Gastroesophageal sphincter (tissue), 4 donors: ENCODE measurements at regions not wholly inside any gene's neighbourhood (a gene's known extent, or its start where the extent isn't known, plus 50 kb on each side); places are given as distances from the start of the nearest gene placed in this dataset.

Experiments used
- ATAC-seq: fragments of 150-250 bp; one replicate; pipeline ENCODE4 v1.9.1; 2016; ENCODE audit warnings: mild to moderate bottlenecking, moderate library complexity
- H3K27ac ChIP-seq, 4 donors: fragments of 200-600 bp; sonication (generic) in 3 of 4; 1 replicate in 3 of 4; 2 replicates in 1 of 4; pipeline ENCODE4 v1.5.1; 2016 to 2019
- H3K27me3 ChIP-seq: fragments of 200-600 bp; sonication (generic); one replicate; pipeline ENCODE4 v1.5.1; 2019
- H3K36me3 ChIP-seq, 2 donors: fragments of 200-600 bp; sonication (generic); one replicate each; pipeline ENCODE4 v1.5.1; 2019; ENCODE audit warnings: control low read depth in 1 of 2
- H3K4me1 ChIP-seq, 3 donors: fragments of 200-600 bp; sonication (generic); 1 replicate in 2 of 3; 2 replicates in 1 of 3; pipeline ENCODE4 v1.5.1; 2016 to 2019; ENCODE audit warnings: control low read depth in 2 of 3
- H3K4me3 ChIP-seq, 2 donors: fragments of 200-600 bp; sonication (generic); one replicate each; pipeline ENCODE4 v1.5.1; 2019; ENCODE audit warnings: mild to moderate bottlenecking in 1 of 2, moderate library complexity in 1 of 2
- H3K9me3 ChIP-seq, 3 donors: fragments of 200-600 bp; sonication (generic); one replicate each; pipeline ENCODE4 v1.5.1; 2017 to 2019; ENCODE audit warnings: control low read depth in 2 of 3
- EP300 ChIP-seq: sonication (generic); formaldehyde crosslinking; IDR thresholded peaks from one replicate; pipeline ENCODE4 v1.6.1; 2017; ENCODE audit warnings: antibody characterized with exemption, mild to moderate bottlenecking
- POLR2A ChIP-seq, 2 donors: fragments of 450-650 bp; IDR thresholded peaks; one replicate each; pipeline ENCODE4 v1.6.1; 2017; ENCODE audit warnings: antibody characterized with exemption in 2 of 2, mild to moderate bottlenecking in 2 of 2, moderate library complexity in 1 of 2
- POLR2AphosphoS5 ChIP-seq: sonication (generic); formaldehyde crosslinking; IDR thresholded peaks from one replicate; pipeline ENCODE4 v1.6.1; 2017; ENCODE audit warnings: antibody characterized with exemption
- WGBS, 2 donors: methylation state at CpG; one replicate each; pipeline ENCODE4 v1.1.5; 2018; ENCODE audit warnings: low coverage in 1 of 2; 5-methylcytosine and 5-hydroxymethylcytosine counted together
- TF ChIP-seq, protein P1 (sequence below), 4 experiments: fragments of 200-600 bp in 2 of 4; fragments of 450-650 bp in 2 of 4; sonication (generic) in 1 of 4; IDR thresholded peaks; one replicate each; pipeline ENCODE4 v1.5.1; 2017 to 2019; ENCODE audit warnings: antibody characterized with exemption in 4 of 4, mild to moderate bottlenecking in 2 of 4, moderate library complexity in 2 of 4

DNA sequence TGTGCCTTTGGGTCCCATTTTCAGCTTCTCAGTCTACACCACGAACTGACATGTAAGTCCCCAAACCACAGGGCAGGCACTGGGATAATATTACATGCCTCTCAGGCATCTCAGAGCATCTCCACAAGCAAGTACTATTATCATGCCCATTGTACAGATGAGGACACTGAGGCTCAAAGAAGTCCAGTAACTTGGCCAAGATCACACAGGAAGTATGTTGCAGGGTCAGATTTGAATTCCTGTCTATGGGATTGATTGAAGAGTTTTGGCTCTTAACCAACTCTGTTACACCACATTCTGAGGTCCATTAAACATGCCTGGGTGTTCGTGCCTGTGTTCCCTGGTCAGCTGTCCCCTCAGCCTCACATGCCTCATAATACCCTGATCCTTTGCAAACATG is 319.8 kb downstream of the FOXO1 start:
- no peak for ATAC-seq
- H3K4me1 ChIP-seq = peaks cover 2 to 68% (median 5%) of the 10 kb centered on the region in 3 donors
- TF ChIP-seq POLR2AphosphoS5 (no peak), EP300 (no peak), POLR2A (IDR thresholded peaks at IDR 0.05) (no peak)
- TF ChIP-seq, protein P1, sequence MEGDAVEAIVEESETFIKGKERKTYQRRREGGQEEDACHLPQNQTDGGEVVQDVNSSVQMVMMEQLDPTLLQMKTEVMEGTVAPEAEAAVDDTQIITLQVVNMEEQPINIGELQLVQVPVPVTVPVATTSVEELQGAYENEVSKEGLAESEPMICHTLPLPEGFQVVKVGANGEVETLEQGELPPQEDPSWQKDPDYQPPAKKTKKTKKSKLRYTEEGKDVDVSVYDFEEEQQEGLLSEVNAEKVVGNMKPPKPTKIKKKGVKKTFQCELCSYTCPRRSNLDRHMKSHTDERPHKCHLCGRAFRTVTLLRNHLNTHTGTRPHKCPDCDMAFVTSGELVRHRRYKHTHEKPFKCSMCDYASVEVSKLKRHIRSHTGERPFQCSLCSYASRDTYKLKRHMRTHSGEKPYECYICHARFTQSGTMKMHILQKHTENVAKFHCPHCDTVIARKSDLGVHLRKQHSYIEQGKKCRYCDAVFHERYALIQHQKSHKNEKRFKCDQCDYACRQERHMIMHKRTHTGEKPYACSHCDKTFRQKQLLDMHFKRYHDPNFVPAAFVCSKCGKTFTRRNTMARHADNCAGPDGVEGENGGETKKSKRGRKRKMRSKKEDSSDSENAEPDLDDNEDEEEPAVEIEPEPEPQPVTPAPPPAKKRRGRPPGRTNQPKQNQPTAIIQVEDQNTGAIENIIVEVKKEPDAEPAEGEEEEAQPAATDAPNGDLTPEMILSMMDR (IDR thresholded peaks at IDR 0.05) = no peak
- no peak overlapping the region for H3K4me3 ChIP-seq
- H3K27me3 ChIP-seq = no peaks in the 10 kb centered on the region
- peak overlapping the region in 3 of 4 donors; percentile 19 to 28 (median 24) for H3K27ac ChIP-seq
- H3K36me3 ChIP-seq = no peaks in the 10 kb centered on the region
- WGBS, 2 donors = 93 to 94% methylated on average over 2 of the region's 2 CpGs
- no peaks in the 10 kb centered on the region for H3K9me3 ChIP-seq

DNA sequence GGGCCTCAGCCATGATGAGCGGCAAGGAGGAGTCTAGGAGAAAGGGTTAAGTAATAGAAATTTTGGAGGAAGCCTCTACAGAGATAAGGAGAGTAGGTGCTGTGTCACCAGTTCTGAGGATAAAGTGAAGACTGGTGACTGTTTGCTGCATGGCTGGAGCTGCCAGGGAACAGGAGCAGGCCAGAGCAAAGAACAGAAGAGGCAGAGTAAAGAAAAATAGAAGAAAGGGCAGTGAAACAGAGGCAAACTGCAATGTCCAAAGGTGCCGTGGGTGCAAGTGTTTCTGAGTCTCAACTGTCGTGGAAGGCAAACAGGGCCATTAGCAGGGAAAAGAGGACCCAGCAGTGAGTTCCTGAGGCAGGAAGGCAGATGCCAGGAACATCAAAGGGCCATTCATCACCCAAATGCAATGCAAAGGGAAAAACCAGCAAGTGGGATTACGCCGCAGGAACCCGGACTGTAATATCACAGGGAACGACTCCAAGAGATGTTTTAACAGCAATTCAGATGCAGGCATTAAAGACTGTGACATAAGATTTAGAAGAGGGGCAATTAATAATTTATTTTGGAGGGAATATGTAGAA is 318.3 kb downstream of the FOXO1 start:
- TF ChIP-seq POLR2A (IDR thresholded peaks at IDR 0.05) (no peak), EP300 (no peak), POLR2AphosphoS5 (no peak)
- TF ChIP-seq, protein P1 (IDR thresholded peaks at IDR 0.05) = no peak
- WGBS, 2 donors = 45 to 63% methylated on average over 5 to 7 of the region's 7 CpGs
- H3K27ac ChIP-seq = peak overlapping the region in 2 of 4 donors; percentile 44 to 46
- H3K9me3 ChIP-seq = no peaks in the 10 kb centered on the region
- no peak overlapping the region for H3K4me3 ChIP-seq
- H3K27me3 ChIP-seq = no peaks in the 10 kb centered on the region
- H3K36me3 ChIP-seq = no peaks in the 10 kb centered on the region
- peaks cover 4 to 75% (median 19%) of the 10 kb centered on the region in 3 donors for H3K4me1 ChIP-seq
- ATAC-seq = no peak

DNA sequence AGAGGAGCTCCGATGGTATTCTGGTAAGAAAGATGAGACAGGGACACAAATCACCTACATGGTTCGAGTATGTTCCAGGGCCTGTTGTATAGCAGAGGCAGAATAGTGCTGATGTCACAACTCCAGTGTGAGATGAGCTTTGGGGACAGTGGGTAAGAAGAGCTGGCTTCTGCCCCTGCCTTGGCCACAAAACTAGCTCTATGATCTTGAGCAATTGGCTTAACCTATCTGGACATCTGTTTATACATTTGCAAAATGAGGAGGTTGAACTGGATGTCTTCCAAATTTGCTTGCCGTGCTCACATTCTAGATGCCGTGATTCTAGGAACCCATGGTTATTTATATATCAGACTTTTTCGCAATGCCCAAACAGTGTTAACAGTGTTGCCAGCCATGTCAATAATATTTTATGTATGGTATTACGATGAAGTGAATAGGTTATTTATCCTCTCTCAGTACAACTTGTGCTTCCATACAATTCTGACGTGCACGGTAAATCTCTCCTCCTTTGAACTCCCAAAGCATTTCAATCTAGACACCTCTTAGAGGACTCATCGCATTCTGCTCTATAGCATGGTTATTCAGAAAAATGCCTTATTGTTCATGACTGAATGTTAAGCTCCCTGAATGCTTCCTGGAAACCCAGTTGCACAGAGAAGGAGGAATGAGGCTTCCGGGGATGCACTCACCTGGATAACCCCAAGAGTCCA is 316.0 kb downstream of the FOXO1 start:
- Histone ChIP-seq H3K9me3 (no peaks in the 10 kb centered on the region), H3K27me3 (no peaks in the 10 kb centered on the region), H3K36me3 (no peaks in the 10 kb centered on the region), H3K4me3 (no peak overlapping the region), H3K27ac (peak overlapping the region in 3 of 4 donors; percentile 33 to 87 (median 60)), H3K4me1 (peaks cover 4 to 61% (median 23%) of the 10 kb centered on the region in 3 donors)
- ATAC-seq = no peak
- TF ChIP-seq, protein P1 (IDR thresholded peaks at IDR 0.05) = no peak
- TF ChIP-seq EP300 = no peak
- TF ChIP-seq POLR2AphosphoS5 = peak; percentile 75
- no peak for TF ChIP-seq POLR2A (IDR thresholded peaks at IDR 0.05)
- whole genome bisulfite sequencing, 2 donors = 60 to 76% methylated on average over 7 to 10 of the region's 10 CpGs

DNA sequence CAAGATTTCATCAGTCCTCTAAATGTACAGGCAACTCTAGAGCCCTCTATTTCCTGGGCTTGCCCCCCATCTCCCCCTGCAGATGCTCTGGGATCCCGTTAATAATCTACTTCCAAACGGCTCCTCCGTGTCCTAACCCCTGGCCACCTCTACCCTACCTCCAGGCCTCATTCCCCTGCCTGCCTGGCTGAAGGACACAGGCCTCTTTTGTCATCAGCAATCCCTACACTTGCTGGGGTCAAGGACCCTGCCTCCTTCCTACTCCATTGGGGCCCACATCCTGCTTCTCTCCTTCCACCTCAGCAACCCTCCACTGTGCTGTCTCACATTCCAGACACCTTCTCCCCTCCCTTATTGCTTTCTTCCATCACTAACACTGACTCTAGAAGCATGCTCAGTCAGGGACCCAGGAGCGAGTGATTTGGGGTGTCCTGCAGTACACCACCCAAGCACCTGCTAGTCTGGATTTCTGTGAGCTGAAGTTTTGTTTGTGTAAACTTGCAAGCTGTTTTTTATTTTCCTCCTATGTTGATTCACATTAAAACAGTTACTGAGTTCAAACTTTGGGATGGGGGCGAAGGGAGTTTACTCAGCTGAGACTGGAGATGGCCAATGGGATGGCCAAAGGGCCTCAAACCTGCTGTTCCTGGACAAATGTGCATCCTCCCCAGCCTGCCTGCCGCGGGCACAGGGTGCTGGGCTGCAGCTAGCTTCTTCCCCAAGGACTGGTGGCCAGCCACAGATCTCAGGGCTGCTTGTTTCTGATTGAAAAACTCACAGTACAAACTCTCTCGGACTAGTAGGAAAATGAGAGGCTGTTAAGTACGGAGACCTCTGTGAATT is 314.7 kb downstream of the FOXO1 start:
- peak overlapping the region; percentile 81 to 87 (median 84) for H3K27ac ChIP-seq
- H3K4me1 ChIP-seq = peaks cover 4 to 55% (median 23%) of the 10 kb centered on the region in 3 donors
- WGBS, 2 donors = 81% methylated on average over 8 of the region's 9 CpGs; no CpG with 5 or more reads in 1 of the 2 donors
- no peaks in the 10 kb centered on the region for H3K36me3 ChIP-seq
- H3K9me3 ChIP-seq = no peaks in the 10 kb centered on the region
- H3K27me3 ChIP-seq = no peaks in the 10 kb centered on the region
- H3K4me3 ChIP-seq = peak overlapping the region in 1 of 2 donors; percentile 4
- no peak for ATAC-seq
- TF ChIP-seq POLR2AphosphoS5 (no peak), EP300 (no peak), POLR2A (IDR thresholded peaks at IDR 0.05) (no peak)
- TF ChIP-seq, protein P1 (IDR thresholded peaks at IDR 0.05) = no peak
